NT2/D1 (cell line): ENCODE measurements at regions not wholly inside any gene's neighbourhood (a gene's known extent, or its start where the extent isn't known, plus 50 kb on each side); places are given as distances from the start of the nearest gene placed in this dataset.

Experiments used
- YY1 ChIP-seq: IDR thresholded peaks from 2 replicates; pipeline ENCODE4 v1.6.1; 2011; ENCODE audit not compliant: insufficient read length, insufficient read depth
- ZNF274 ChIP-seq: IDR thresholded peaks from 2 replicates; pipeline ENCODE4 v1.6.1; 2011; ENCODE audit warnings: mild to moderate bottlenecking, low read depth, low read length

DNA sequence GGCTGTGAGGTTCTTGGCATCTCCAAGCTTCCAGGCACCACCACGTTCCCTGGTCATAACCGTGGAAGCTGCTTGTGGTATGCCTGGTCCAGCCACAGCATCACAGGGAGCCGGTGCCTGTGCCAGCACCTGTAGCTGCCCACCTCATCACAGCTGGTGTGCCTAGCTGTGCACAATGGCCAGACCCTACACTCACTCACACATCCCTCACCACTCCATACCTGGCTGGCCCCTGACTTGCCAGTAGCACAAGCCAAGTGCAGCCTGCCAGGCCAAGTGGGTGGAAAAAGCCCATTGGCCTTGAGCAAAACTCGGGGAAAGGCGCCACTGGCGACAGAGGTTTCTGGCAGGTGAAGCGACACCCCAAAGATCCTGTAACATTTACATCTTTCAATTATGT, 192.3 kb upstream of the MANEA start:
- no peak for TF ChIP-seq ZNF274
- TF ChIP-seq YY1: no peak
